NCI-H446 (cell line): ENCODE measurements at regions not wholly inside any gene's neighbourhood (a gene's known extent, or its start where the extent isn't known, plus 50 kb on each side); places are given as distances from the start of the nearest gene placed in this dataset.
A peak's percentile ranks its signal among the peaks of the same experiment; 100 is the strongest.

Experiments used
- DNase-seq, 2 experiments: peaks; one replicate each; lab custom pipeline; 2025; lab: John Stamatoyannopoulos, UW

DNA sequence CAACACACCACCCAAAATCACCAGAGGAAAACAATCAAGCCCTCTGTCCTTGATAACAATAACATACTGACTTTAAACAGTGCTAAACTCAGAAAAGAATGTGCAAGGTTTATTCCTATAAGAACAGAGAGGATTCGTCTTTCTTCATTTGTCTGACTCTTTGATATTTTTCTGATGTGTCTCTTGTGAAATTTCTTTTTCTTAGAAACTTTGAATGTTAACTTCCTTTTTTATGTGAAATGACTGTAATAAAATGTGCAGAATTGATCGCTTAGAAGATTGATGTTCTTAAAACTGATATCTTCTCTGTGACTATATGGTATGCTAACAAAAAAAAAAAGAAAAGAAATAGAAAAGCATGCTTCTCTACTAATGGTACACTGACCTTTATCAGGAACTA lies 947.4 kb upstream of the CITED2 start:
- no peak for DNase-seq

DNA sequence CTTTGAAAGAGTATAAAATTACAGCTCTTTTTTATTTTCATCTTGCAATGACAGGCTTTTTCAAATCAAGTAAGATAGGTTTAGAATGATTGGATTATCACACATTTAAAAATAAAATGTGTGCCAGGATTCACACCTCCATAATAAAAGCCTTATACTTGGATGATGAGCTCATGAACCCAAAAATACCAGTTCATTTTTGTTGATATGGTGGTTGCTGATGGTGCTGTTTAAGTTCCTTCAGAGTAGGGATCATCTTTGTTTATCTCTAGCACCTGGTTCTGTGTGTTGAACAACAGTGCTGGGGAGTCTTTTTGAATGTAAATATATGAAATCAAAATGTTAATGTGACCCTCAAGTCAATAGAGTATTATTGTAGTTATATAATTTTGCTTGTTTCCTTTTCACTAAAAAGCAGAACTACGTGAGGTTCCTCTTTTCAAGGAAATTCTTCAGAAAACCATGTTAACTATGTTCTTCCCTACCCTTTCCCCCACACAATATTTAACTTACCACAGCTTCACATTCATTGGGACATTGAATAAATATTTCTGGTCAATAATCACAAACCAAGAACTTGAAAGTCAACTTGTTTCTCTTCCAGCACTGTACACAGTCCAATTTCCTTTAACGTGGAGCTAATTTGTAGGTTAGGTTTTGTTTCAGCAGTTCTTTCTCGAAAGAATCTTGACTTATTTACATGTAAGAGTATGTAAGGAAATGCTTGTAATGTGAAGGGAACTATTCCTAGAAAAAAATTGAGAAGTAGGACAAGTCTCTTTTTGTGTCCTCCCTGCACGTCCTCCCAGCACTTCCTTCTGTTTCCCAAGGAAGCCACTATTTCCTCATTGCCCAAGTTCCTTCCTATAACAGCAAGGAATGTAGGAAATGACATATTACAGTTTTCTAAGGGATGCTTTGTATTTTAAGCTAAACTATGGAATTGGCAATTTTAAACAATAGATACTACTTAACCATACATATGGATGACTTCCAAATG lies 945.9 kb upstream of the CITED2 start:
- DNase-seq, result no peak

DNA sequence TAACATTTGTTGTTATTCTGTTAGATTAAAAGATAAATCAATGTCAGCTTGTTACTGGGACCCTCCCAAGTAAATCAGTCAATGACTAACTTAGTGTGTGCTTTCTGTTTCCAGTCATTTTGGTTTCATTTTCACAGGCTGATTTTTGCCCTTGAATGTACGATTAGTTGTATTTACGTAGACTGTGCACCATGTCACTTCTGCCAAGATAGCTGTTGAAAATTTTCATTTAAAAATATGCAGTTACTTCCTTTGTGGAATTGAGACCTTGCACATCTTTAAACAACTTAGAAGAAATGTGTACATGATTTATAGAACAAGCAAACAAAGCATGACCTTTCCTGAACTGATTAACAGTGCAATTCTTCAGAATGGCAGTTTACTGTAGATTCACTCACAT lies 944.8 kb upstream of the CITED2 start:
- DNase-seq, result no peak

DNA sequence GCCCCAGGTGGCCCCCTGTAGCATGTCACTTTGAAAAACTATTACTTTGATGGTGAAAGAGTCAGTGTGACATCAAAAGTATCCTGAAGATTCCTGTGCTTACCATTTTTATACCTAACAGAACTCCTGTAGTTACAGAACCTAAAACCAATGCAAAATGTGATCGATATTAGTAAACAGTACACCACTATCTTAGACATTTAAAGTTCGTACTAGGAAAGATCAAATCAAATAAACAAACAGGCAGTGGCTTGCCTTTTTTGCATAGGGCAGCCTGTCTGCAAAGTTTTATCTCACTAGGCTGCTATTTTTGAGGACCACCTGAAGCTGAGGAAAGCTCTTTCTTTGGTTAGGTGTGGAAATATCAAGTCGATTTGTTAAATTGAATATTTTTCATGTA lies 944.0 kb upstream of the CITED2 start:
- no peak for DNase-seq

DNA sequence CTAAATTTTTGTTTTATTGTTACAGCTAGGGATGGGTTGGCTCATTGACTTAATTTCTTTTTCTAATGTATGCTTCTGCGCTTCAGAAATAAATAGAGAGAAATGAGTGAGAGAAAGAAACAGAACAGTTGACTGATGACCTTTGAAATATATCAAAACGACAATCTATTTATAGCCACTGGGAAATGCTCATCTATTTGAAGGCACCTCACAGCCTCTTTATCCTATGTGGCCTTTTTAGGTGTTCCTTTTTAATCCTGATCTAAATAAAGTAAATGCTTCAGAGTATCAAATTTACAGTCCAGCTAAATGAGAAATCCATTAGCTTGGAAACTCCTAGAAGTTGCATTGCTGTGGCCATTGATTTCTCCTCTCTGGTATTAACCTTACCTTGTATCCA lies 943.5 kb upstream of the CITED2 start:
- DNase-seq, result no peak

DNA sequence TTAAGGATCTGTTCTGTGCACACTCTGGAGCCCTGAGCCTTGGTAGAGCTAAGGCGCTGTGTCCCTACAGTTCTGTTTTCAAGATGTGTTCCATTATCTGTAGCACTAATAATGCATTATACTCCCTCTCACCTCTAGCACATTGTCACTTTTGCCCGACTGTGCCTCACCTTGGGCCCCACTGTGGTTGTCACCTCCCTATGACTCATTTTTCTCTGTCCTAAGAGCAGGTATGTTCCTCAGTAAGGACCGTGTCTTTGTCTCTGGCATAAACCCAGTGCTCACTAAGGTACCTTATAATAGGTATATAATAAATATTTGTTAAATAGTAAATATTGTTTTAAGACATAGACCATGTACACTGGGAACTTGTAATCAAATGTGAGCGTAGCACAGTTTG lies 942.5 kb upstream of the CITED2 start:
- DNase-seq, result no peak

DNA sequence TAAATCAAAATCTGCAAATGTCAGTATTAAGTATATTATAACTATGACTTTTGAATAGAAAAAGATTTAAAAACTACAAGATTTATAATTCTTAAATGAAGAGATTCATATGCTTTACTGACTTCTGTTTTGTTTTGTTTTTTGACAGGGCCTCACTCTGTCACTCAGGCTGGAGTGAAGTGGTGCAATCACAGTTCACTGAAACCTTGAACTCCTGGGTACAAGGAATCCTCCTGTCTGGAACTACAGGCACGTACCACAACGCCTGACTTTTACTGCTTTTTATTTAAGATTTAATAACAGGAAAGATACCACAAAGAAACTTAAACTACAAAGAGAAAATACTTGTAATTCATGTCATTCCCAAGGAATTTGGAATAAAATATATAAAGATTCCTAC lies 940.2 kb upstream of the CITED2 start:
- no peak for DNase-seq

DNA sequence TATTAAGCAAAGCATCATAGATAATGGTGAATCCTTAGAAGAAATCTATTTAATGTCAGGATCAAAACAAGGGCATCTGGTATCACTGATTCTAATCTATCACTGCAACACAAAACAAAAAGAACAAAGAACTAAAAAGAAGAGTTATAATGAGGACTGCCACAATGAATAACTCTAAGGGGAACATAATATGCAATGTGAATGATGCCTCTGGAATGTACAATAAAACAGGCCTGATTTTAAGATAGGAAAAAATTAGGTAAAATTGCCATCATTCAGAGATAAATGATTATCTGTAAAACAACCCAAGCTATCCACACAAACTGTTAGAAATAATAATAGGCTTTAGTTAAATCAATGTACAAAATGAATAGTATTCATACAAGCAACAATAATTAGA lies 936.7 kb upstream of the CITED2 start:
- DNase-seq, result no peak

DNA sequence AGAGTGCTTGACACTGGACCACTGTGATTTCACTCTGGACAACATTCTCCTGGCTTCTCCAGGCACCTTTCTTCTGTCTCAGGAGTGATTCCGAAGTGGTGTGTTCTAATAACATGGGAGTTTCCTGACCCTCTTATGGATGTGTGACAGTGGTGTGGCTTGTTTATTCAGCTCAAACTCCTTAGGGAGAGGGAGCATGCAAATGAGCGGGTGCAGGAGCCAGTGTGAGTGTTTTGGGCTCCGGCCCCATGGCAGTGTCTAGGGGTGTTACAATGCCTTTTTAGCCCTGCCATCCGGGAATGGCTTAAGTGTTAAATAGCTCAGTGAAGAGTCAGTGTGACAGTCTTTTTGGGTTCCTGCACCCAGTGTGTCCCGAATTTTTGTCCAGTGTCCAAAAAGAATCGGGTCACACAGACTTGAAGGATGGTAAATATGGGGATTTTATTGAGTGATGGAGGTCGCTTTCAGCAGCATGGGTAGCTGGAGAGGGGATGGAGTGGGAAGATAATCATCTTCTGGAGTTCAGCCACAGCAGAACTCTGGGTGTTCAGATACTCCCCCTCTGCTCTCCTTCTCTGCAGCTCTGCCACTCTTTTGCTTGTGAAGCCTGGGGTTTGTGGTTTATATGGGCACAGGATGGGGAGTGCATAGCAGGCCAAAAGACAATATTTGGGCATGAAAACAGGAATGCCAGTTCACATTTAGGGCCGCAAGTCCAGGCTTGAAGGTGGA lies 928.9 kb upstream of the CITED2 start:
- no peak for DNase-seq

DNA sequence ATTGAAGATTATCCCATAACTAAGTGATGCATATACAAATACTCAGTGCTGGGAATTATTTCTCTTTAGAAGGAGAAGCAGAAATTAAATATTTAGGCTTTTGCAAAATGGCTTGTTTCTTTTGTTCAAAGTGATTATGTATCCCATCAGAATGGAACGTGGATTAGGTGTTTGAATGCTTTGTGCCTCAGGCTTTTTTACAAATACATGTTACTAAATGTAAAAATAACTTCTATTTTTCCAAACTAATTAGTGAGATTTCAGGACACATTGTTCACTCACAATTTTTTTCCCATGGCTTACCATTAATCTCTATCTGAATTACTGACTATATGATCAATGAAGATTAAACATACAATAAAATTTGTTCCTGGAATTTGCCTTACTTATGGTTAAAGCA lies 925.9 kb upstream of the CITED2 start:
- DNase-seq, result no peak

DNA sequence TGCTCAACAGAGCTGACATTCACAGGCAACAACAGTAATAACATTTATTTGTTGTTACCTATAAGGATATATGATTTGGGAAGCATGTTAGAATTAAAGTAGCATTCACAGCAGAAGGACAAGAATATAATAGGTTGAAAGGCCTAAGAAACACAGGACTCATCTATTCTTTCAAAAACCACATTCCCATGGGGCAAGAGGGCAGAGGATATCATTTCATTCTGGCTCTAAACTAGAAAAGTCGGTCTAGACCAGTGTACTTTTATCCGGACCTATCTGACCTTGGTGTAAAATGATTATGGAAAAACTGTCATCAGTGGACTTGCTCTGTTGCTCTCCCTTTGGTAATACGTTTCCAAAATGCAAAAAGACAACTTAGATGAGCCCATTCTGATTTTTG lies 914.7 kb upstream of the CITED2 start:
- DNase-seq, result no peak

DNA sequence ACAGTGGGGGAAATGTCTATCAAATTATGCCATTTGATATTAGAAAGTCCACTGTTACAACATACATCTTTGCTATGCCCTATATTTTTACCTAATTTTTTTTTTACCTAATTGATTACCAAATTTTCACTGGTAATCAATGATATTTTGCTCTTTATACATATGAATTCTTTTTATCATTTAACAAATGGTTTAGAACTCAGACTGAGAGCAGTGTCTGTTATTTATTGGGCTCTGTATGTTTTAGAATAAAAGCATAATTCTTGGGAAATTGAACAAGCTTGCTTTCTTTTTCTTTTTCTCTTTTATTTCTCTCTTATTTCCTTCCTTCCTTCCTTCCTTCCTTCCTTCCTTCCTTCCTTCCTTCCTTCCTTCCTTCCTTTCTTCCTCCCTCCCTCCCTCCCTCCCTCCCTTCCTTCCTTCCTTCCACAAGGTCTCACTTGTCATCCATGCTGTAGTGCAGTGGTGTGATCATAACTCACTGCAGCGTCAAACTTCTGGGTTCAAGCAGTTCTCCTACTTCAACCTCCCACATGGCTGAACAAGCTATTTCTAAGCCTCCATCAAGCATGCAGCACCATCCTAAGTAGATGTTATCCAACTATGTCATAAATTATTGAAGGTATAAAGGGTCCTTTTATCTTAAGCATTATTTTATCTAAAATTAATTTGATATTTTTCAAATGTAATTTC lies 911.7 kb upstream of the CITED2 start:
- no peak for DNase-seq

DNA sequence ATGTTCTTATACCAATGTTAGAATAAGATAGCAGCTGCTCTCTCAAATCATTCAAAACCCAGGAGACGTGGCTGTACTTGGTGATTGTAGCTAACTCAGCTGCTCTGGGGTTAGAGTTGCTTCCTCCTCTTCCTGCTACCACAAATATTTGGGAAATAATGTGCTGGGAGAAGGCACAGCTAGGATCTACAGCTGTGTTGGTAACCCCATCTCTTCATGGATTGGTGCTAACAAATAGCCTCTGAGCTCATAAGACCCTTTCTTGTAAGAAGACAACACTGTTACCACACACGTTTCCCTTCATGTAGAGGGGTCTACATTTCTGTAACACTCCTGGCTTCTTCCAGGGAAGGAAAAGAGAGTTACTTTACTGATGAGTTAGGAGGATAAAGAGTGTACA lies 911.0 kb upstream of the CITED2 start:
- no peak for DNase-seq

DNA sequence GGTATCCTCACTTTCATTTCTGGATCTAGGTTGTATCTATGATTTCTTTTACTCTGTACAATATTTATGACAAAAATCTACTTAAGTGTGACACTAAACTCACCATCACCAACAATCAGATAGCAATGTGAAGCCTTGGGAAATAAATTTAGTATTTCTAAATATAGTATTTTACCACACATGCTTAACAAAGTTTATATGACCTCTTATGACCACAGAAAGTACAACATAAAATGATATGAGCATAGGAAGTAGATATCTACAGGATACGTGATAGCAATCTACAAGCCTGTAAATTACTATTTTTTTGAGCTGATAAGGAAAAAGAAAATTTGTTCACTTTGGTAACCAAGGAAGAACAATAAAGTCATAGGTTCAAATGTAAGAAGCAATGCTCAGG lies 910.4 kb upstream of the CITED2 start:
- DNase-seq, result no peak

DNA sequence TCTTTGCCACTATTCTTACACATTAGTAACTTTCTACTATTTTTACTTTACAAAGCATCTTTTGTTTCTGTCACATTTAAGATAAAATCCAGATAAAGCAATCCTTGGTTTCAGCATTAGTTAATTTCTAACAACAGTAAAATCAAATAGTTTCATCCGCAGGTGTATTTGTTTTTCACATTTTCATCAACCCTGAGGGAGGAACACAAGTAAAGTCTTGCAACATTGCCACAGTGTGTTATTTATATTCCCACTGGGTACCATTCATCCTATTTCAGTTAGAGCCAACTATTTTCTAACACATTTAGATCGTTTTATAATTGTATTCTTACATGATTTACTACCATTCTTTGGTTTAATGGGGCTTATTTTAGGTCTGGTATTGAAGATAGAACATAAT lies 908.7 kb upstream of the CITED2 start:
- no peak for DNase-seq

DNA sequence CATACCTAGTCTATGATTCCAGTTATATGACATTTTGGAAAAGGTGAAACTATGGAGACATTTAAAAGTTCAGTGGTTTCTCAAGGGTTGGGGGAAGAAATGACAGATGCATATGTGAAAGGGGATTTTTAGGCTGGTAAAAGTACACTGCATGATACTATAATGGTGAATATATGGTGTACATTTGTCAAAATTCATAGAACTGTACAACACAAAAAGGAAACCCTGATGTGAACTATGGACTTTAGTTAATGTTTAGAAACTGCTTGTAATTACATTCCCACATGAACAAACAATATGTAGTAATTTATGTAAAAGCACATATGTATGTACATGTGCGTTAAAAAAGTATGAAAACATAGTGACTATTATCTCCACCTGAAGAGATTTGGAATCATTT lies 907.3 kb upstream of the CITED2 start:
- no peak for DNase-seq

DNA sequence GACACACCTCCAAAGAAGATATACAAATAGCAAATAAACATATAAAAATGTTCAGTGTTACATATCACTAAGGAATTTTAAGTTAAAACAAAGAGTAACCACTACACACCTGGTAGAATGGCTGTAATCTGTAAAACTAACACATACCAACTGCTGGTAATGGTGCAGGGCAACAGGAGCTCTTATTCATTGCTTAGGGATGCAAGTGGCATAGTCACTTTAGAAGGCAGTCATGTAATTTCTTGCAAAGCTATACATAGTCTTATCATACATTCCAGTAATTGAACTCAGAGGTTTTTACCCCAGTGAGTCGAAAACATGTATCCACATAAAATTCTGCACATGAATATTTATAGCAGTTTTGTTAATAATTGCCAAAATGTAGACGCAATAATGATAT lies 906.8 kb upstream of the CITED2 start:
- no peak for DNase-seq

DNA sequence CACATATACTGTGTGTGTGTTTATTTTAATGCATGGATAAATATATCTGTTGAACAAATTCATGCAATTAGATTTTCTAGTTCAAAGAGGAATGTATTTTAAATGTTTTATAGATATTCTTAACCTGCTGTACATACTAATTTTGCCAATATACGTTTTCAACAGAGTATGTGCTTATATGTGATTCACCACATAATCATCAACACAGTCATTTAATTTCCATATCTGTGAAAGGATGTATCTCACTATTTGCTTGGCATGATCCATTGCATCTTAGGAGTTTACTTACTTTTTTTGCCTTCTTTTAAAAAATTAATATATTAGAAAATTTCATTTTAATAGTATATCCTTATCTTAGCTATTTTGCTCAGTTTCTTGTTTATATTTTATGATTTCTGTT lies 902.3 kb upstream of the CITED2 start:
- no peak for DNase-seq

DNA sequence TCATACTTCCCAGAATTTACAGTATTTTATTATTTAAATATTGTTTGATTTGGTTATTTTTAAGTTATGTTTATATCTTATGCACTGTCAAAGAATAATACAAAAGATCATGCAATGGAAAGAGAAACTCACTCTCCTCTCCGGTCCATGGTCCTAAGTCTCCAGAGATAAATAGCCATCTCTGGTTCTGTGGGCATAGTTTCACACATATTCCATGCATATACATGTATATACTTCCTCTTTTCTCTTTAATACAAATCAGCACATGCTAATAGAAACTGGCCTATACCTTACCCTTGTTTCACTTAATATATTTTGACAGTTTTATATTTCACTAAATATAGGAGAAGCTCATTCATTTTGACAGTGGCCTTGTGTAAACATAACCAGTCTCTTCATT lies 901.7 kb upstream of the CITED2 start:
- DNase-seq, result no peak

DNA sequence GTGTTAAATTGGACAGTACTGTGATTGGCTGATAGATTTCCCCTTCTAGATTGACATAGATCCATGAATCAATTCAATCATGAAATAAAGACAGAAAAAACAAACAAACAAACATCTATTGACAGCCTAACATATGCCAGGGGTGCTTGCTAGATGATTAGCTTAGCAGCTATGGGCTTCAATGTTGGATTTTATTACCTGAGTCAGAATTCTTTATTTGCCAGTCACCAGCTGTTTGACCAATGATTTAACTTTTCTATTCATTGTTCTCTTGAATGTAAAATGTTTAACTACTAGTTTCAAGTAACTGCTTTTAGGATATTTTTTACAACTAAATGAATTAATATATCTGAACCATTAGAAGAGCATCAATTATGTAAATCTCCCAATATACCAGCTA lies 901.3 kb upstream of the CITED2 start:
- no peak for DNase-seq

DNA sequence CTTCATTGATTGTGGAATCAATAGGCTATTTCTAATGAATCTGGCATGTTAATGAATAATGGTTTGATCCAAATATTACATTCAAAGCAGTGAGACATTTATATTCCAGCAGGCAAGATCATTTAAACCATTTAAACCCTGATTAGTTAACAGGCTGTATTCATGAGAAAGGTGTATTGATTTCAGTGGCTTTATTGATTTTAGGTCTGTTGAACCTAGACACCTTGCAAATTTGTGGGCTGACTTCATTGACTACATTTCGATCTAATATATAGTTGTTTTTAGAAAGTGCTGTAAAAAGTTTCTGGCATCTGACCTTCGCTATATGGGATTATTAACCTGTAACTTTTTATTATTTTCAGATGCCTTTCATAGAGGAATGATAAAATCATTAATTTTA lies 900.1 kb upstream of the CITED2 start:
- DNase-seq, result no peak

DNA sequence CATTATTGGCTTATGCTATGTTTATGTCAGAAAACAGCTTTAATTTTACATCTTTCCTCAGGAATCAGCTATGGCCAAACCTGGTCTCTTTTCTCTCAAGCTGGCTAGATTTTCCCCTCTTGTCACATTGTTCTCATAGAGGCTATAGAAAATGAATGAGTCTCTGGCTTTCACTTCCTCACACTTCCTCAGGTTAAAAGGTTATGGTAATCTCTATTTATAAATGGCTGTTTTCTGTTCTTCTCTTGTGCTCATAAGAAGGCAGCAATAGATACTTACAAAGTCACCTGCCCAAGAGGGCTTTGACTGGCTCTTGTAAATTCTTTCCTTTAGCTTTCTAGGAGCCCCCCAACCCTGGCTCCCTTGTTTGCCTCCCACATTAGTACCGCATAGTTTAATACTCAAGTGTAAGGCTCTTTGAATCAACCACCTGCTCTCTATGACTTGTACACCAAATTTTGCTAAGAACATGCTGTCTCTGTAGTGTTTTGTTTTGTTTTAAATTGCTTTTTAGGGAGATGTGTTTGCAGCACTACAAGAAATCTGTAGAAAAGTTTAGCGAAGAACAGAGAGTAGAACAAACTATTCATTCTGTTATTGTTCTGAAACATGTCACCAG lies 897.4 kb upstream of the CITED2 start:
- DNase-seq, result peak; percentile 31 to 68
